Liver (tissue), 3 donors: ENCODE measurements at regions not wholly inside any gene's neighbourhood (a gene's known extent, or its start where the extent isn't known, plus 50 kb on each side); places are given as distances from the start of the nearest gene placed in this dataset.

Experiments used
- EGR1 ChIP-seq, 2 donors: IDR thresholded peaks; 2 replicates each; pipeline ENCODE4 v1.6.1; 2016 to 2018; ENCODE audit warnings: antibody characterized with exemption in 2 of 2, low read depth in 2 of 2
- FOXA1 ChIP-seq: IDR thresholded peaks from 2 replicates; pipeline ENCODE4 v1.6.1; 2016; ENCODE audit warnings: antibody characterized with exemption
- GABPA ChIP-seq, 2 donors: IDR thresholded peaks in 1 of 2; conservative IDR thresholded peaks in 1 of 2; 2 replicates each; pipeline ENCODE4 v1.6.1; 2016; ENCODE audit warnings: antibody characterized with exemption in 2 of 2, mild to moderate bottlenecking in 1 of 2, moderate library complexity in 1 of 2
- HNF4A ChIP-seq, 2 donors: conservative IDR thresholded peaks; 2 replicates each; pipeline ENCODE4 v1.6.1; 2016; ENCODE audit warnings: antibody characterized with exemption in 2 of 2, mild to moderate bottlenecking in 2 of 2
- JUND ChIP-seq, 2 donors: IDR thresholded peaks; 2 replicates each; pipeline ENCODE4 v1.6.1; 2016; ENCODE audit warnings: antibody characterized with exemption in 2 of 2
- RAD21 ChIP-seq, 2 donors: IDR thresholded peaks; 2 replicates each; pipeline ENCODE4 v1.6.1; 2016; ENCODE audit warnings: antibody characterized with exemption in 2 of 2, mild to moderate bottlenecking in 2 of 2
- SP1 ChIP-seq: IDR thresholded peaks from 2 replicates; pipeline ENCODE4 v1.6.1; 2018; ENCODE audit warnings: antibody characterized with exemption, mild to moderate bottlenecking
- TAF1 ChIP-seq: conservative IDR thresholded peaks from 2 replicates; pipeline ENCODE4 v1.6.1; 2016; ENCODE audit warnings: antibody characterized with exemption, mild to moderate bottlenecking
- YY1 ChIP-seq: IDR thresholded peaks from 2 replicates; pipeline ENCODE4 v1.6.1; 2016; ENCODE audit warnings: antibody characterized with exemption, mild to moderate bottlenecking
- TF ChIP-seq, protein P1 (sequence below): fragments of 150-350 bp; IDR thresholded peaks from 2 replicates; pipeline ENCODE4 v1.5.1; 2017; ENCODE audit warnings: improper control_type of control experiment, low read depth, low read length; ENCODE audit not compliant: missing input control
- TF ChIP-seq, protein P2 (sequence below): IDR thresholded peaks from 2 replicates; pipeline ENCODE4 v1.6.1; 2016; ENCODE audit warnings: antibody characterized with exemption
- TF ChIP-seq, protein P3 (sequence below): IDR thresholded peaks from 2 replicates; pipeline ENCODE4 v1.6.1; 2016; ENCODE audit warnings: antibody characterized with exemption
- TF ChIP-seq, protein P4 (sequence below): IDR thresholded peaks from 2 replicates; pipeline ENCODE4 v1.6.1; 2016; ENCODE audit warnings: antibody characterized with exemption, mild to moderate bottlenecking
- TF ChIP-seq, protein P5 (sequence below): IDR thresholded peaks from 2 replicates; pipeline ENCODE4 v1.6.1; 2016; ENCODE audit warnings: antibody characterized with exemption
- donor health status: healthy.
- donor health status: healthy.

DNA sequence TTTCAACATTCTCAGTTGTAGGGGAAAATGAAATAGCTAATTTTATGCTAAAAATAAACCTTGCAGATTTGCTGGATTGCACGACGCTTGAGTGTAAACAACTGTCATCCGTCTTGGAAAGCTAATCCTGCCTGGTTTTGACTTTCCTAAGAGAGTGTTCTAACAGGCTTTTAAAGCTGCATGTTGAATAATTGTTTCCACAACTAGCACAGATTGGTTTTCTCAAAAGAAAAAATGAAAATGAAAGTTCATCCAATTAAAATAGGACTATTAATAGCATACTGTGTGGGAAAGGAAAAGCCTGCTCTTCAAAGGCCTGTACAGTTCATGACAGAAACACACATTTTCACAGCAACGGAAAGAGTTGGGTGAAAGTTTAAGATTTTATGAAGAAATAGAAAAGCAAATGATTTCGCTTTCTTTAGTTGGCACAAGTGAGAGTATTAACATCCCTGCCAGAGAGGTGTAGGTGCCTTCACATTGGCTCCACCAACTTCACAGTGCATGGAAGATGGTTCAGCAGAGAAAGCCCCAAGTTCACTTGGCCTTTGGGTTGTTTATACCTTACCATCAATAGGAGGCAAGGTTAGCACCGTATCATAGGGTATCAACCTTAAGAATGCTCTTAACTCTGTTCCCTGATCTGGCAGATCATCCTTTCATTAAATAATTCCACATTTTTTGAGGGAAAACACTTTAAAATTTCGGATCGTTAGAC lies 140.0 kb upstream of the GUCY1A1 start:
- TF ChIP-seq, protein P1, sequence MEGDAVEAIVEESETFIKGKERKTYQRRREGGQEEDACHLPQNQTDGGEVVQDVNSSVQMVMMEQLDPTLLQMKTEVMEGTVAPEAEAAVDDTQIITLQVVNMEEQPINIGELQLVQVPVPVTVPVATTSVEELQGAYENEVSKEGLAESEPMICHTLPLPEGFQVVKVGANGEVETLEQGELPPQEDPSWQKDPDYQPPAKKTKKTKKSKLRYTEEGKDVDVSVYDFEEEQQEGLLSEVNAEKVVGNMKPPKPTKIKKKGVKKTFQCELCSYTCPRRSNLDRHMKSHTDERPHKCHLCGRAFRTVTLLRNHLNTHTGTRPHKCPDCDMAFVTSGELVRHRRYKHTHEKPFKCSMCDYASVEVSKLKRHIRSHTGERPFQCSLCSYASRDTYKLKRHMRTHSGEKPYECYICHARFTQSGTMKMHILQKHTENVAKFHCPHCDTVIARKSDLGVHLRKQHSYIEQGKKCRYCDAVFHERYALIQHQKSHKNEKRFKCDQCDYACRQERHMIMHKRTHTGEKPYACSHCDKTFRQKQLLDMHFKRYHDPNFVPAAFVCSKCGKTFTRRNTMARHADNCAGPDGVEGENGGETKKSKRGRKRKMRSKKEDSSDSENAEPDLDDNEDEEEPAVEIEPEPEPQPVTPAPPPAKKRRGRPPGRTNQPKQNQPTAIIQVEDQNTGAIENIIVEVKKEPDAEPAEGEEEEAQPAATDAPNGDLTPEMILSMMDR: no peak
- no peak for TF ChIP-seq SP1
- TF ChIP-seq, protein P2, sequence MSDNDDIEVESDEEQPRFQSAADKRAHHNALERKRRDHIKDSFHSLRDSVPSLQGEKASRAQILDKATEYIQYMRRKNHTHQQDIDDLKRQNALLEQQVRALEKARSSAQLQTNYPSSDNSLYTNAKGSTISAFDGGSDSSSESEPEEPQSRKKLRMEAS: no peak
- TF ChIP-seq EGR1 (IDR thresholded peaks at IDR 0.05; ENCODE audit: low read depth in 2 of 2): no peak
- TF ChIP-seq, protein P3, sequence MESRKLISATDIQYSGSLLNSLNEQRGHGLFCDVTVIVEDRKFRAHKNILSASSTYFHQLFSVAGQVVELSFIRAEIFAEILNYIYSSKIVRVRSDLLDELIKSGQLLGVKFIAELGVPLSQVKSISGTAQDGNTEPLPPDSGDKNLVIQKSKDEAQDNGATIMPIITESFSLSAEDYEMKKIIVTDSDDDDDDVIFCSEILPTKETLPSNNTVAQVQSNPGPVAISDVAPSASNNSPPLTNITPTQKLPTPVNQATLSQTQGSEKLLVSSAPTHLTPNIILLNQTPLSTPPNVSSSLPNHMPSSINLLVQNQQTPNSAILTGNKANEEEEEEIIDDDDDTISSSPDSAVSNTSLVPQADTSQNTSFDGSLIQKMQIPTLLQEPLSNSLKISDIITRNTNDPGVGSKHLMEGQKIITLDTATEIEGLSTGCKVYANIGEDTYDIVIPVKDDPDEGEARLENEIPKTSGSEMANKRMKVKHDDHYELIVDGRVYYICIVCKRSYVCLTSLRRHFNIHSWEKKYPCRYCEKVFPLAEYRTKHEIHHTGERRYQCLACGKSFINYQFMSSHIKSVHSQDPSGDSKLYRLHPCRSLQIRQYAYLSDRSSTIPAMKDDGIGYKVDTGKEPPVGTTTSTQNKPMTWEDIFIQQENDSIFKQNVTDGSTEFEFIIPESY: no peak
- peak in 1 of 2 donors; percentile 22 for TF ChIP-seq JUND (IDR thresholded peaks at IDR 0.05)
- TF ChIP-seq YY1: no peak
- TF ChIP-seq, protein P4, sequence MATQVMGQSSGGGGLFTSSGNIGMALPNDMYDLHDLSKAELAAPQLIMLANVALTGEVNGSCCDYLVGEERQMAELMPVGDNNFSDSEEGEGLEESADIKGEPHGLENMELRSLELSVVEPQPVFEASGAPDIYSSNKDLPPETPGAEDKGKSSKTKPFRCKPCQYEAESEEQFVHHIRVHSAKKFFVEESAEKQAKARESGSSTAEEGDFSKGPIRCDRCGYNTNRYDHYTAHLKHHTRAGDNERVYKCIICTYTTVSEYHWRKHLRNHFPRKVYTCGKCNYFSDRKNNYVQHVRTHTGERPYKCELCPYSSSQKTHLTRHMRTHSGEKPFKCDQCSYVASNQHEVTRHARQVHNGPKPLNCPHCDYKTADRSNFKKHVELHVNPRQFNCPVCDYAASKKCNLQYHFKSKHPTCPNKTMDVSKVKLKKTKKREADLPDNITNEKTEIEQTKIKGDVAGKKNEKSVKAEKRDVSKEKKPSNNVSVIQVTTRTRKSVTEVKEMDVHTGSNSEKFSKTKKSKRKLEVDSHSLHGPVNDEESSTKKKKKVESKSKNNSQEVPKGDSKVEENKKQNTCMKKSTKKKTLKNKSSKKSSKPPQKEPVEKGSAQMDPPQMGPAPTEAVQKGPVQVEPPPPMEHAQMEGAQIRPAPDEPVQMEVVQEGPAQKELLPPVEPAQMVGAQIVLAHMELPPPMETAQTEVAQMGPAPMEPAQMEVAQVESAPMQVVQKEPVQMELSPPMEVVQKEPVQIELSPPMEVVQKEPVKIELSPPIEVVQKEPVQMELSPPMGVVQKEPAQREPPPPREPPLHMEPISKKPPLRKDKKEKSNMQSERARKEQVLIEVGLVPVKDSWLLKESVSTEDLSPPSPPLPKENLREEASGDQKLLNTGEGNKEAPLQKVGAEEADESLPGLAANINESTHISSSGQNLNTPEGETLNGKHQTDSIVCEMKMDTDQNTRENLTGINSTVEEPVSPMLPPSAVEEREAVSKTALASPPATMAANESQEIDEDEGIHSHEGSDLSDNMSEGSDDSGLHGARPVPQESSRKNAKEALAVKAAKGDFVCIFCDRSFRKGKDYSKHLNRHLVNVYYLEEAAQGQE: no peak
- no peak for TF ChIP-seq GABPA (IDR thresholded peaks at IDR 0.05 in 1 of 2, conservative IDR thresholded peaks at IDR 0.05 in 1 of 2)
- no peak for TF ChIP-seq FOXA1
- no peak for TF ChIP-seq HNF4A (conservative IDR thresholded peaks at IDR 0.05)
- TF ChIP-seq TAF1: no peak
- TF ChIP-seq, protein P5, sequence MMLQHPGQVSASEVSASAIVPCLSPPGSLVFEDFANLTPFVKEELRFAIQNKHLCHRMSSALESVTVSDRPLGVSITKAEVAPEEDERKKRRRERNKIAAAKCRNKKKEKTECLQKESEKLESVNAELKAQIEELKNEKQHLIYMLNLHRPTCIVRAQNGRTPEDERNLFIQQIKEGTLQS: no peak
- peak in 1 of 2 donors; percentile 21 for TF ChIP-seq RAD21 (IDR thresholded peaks at IDR 0.05)
